Ishikawa (cell line): ENCODE measurements at regions not wholly inside any gene's neighbourhood (a gene's known extent, or its start where the extent isn't known, plus 50 kb on each side); places are given as distances from the start of the nearest gene placed in this dataset.

Source experiments
- CEBPB ChIP-seq: IDR thresholded peaks from 2 replicates; pipeline ENCODE4 v1.6.1; 2012
- EP300 ChIP-seq: IDR thresholded peaks from 2 replicates; pipeline ENCODE4 v1.6.1; 2012; ENCODE audit warnings: borderline replicate concordance
- FOXM1 ChIP-seq: IDR thresholded peaks from 2 replicates; pipeline ENCODE4 v1.6.1; 2012; ENCODE audit warnings: low read depth, borderline replicate concordance
- NFIC ChIP-seq: IDR thresholded peaks from 2 replicates; pipeline ENCODE4 v1.6.1; 2012
- RAD21 ChIP-seq: IDR thresholded peaks from 2 replicates; pipeline ENCODE4 v1.6.1; 2012; ENCODE audit warnings: low read depth
- TAF1 ChIP-seq: IDR thresholded peaks from 2 replicates; pipeline ENCODE4 v1.6.1; 2012; ENCODE audit warnings: low read depth, mild to moderate bottlenecking
- TCF12 ChIP-seq: IDR thresholded peaks from 2 replicates; pipeline ENCODE4 v1.6.1; 2012; ENCODE audit warnings: low read depth
- TEAD4 ChIP-seq: IDR thresholded peaks from 2 replicates; pipeline ENCODE4 v1.6.1; 2012
- YY1 ChIP-seq: IDR thresholded peaks from 2 replicates; pipeline ENCODE4 v1.6.1; 2012; ENCODE audit warnings: low read depth
- TF ChIP-seq, protein P1 (sequence below): IDR thresholded peaks from 2 replicates; pipeline ENCODE4 v1.6.1; 2012; ENCODE audit warnings: low read depth, mild to moderate bottlenecking

DNA sequence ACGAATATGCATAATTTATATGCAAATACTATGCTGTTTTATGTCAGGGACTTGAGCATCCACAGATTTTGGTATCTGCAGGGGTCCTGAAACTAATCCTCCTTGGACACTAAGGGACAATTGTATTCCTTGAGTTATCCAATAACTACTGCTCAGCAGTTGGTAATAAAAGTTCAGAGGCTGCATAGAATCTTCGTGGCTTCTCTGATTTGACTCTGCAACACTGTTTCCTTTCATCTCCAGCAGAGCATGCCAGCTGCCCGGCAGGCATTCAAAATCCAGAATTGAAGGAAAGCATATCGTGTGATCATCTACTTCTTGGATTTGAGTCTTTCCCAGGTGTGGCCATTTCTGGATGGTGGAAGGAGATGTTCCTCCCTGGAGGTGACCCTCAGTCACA is 64.5 kb upstream of the MRI1 start:
- no peak for TF ChIP-seq CEBPB
- TF ChIP-seq, protein P1, sequence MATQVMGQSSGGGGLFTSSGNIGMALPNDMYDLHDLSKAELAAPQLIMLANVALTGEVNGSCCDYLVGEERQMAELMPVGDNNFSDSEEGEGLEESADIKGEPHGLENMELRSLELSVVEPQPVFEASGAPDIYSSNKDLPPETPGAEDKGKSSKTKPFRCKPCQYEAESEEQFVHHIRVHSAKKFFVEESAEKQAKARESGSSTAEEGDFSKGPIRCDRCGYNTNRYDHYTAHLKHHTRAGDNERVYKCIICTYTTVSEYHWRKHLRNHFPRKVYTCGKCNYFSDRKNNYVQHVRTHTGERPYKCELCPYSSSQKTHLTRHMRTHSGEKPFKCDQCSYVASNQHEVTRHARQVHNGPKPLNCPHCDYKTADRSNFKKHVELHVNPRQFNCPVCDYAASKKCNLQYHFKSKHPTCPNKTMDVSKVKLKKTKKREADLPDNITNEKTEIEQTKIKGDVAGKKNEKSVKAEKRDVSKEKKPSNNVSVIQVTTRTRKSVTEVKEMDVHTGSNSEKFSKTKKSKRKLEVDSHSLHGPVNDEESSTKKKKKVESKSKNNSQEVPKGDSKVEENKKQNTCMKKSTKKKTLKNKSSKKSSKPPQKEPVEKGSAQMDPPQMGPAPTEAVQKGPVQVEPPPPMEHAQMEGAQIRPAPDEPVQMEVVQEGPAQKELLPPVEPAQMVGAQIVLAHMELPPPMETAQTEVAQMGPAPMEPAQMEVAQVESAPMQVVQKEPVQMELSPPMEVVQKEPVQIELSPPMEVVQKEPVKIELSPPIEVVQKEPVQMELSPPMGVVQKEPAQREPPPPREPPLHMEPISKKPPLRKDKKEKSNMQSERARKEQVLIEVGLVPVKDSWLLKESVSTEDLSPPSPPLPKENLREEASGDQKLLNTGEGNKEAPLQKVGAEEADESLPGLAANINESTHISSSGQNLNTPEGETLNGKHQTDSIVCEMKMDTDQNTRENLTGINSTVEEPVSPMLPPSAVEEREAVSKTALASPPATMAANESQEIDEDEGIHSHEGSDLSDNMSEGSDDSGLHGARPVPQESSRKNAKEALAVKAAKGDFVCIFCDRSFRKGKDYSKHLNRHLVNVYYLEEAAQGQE, result no peak
- no peak for TF ChIP-seq RAD21
- TF ChIP-seq TEAD4, result no peak
- no peak for TF ChIP-seq FOXM1
- TF ChIP-seq NFIC, result no peak
- no peak for TF ChIP-seq EP300
- no peak for TF ChIP-seq YY1
- no peak for TF ChIP-seq TCF12
- no peak for TF ChIP-seq TAF1
